Naive thymus-derived CD4-positive, alpha-beta T cell (primary cell): ENCODE measurements at regions not wholly inside any gene's neighbourhood (a gene's known extent, or its start where the extent isn't known, plus 50 kb on each side); places are given as distances from the start of the nearest gene placed in this dataset.

Experiments
- ATAC-seq: fragments of 150-1000 bp; cut with Tn5 transposase; 2 replicates; pipeline ENCODE4 v1.10.0; 2021; ENCODE audit warnings: mild to moderate bottlenecking, moderate library complexity
- CTCF ChIA-PET: fragments of 350-600 bp; sonication (Branson Sonifier 250); formaldehyde crosslinking; loops from one replicate; lab custom pipeline; 2021; ENCODE audit warnings: antibody characterized with exemption; lab: Charles Lee
- POLR2A ChIA-PET: fragments of 350-600 bp; sonication (Branson Sonifier 250); formaldehyde crosslinking; loops from one replicate; lab custom pipeline; 2021; ENCODE audit warnings: antibody characterized with exemption, inconsistent platforms; lab: Charles Lee
- DNase-seq, 9 donors: peaks; one replicate each; pipeline versions ENCODE4 v3.0.0 to v3.0.0-alpha.2; 2020 to 2022; ENCODE audit warnings: mixed read lengths in 1 of 9
- H3K27ac ChIP-seq: one replicate; pipeline ENCODE4 v1.7.0; 2013; ENCODE audit warnings: mild to moderate bottlenecking, low read depth, low read length, moderate library complexity
- H3K27me3 ChIP-seq, 2 donors: one replicate each; pipeline ENCODE4 v1.7.0; 2013; ENCODE audit warnings: low read length in 2 of 2, mild to moderate bottlenecking in 2 of 2, moderate library complexity in 2 of 2; ENCODE audit not compliant: control insufficient read depth in 2 of 2, insufficient read depth in 2 of 2
- H3K36me3 ChIP-seq, 3 experiments: 1 replicate in 2 of 3; 2 replicates in 1 of 3; pipeline ENCODE4 v1.7.0; 2013; ENCODE audit warnings: low read length in 3 of 3, mild to moderate bottlenecking in 3 of 3, moderate library complexity in 1 of 3; ENCODE audit not compliant: insufficient read depth in 3 of 3, control insufficient read depth in 2 of 3
- H3K4me1 ChIP-seq, 2 donors: one replicate each; pipeline ENCODE4 v1.7.0; 2013; ENCODE audit warnings: low read length in 2 of 2, mild to moderate bottlenecking in 2 of 2, moderate library complexity in 1 of 2; ENCODE audit not compliant: control insufficient read depth in 2 of 2, insufficient read depth in 2 of 2
- H3K4me3 ChIP-seq: 2 replicates; pipeline ENCODE4 v1.7.0; 2013; ENCODE audit warnings: mild to moderate bottlenecking, low read length
- H3K9me3 ChIP-seq, 3 experiments: 1 replicate in 2 of 3; 2 replicates in 1 of 3; pipeline ENCODE4 v1.7.0; 2013; ENCODE audit warnings: low read length in 3 of 3; ENCODE audit not compliant: control insufficient read depth in 2 of 3
- H3K27ac Mint-ChIP-seq, 9 donors: one replicate each; pipeline ENCODE4 v1.8.0; 2020 to 2022; ENCODE audit warnings: mixed read lengths in 9 of 9, mild to moderate bottlenecking in 8 of 9, moderate library complexity in 5 of 9, inconsistent platforms in 2 of 9
- H3K27me3 Mint-ChIP-seq, 5 donors: one replicate each; pipeline ENCODE4 v1.8.0; 2021 to 2022; ENCODE audit warnings: mixed read lengths in 5 of 5, mild to moderate bottlenecking in 1 of 5
- H3K36me3 Mint-ChIP-seq, 5 donors: one replicate each; pipeline ENCODE4 v1.8.0; 2020 to 2022; ENCODE audit warnings: mixed read lengths in 5 of 5, mild to moderate bottlenecking in 3 of 5, inconsistent platforms in 1 of 5
- H3K4me1 Mint-ChIP-seq, 7 donors: one replicate each; pipeline ENCODE4 v1.8.0; 2020 to 2022; ENCODE audit warnings: mixed read lengths in 7 of 7, mild to moderate bottlenecking in 3 of 7, inconsistent platforms in 1 of 7
- H3K4me3 Mint-ChIP-seq, 10 donors: one replicate each; pipeline ENCODE4 v1.8.0; 2020 to 2022; ENCODE audit warnings: mild to moderate bottlenecking in 10 of 10, mixed read lengths in 10 of 10, moderate library complexity in 6 of 10, inconsistent platforms in 2 of 10
- H3K9me3 Mint-ChIP-seq, 11 donors: one replicate each; pipeline ENCODE4 v1.8.0; 2020 to 2022; ENCODE audit warnings: mixed read lengths in 11 of 11, mild to moderate bottlenecking in 4 of 11, inconsistent platforms in 1 of 11, moderate library complexity in 1 of 11
- intact Hi-C, 2 donors: fragments of 100-400 bp; cut with micrococcal nuclease; formaldehyde crosslinking; loops; one replicate each; pipeline ENCODE4 v1.15.1; 2023

GRCh38 chr7:46942574-46942973 lies 639.3 kb downstream of the TNS3 start:
- POLR2A ChIA-PET: no interaction called here
- Histone ChIP-seq H3K27me3 (no peaks in the 10 kb centered on the region), H3K27ac (no peak overlapping the region), H3K9me3 (no peaks in the 10 kb centered on the region), H3K4me3 (no peak overlapping the region), H3K36me3 (no peaks in the 10 kb centered on the region), H3K4me1 (no peaks in the 10 kb centered on the region)
- intact Hi-C loops: no loop called here
- CTCF ChIA-PET: no interaction called here
- H3K9me3 Mint-ChIP-seq: peaks cover 0 to 10% (median 1%) of the 10 kb centered on the region in 11 donors
- no peaks in the 10 kb centered on the region for H3K36me3 Mint-ChIP-seq
- DNase-seq (no peak), ATAC-seq (no peak)
- no peaks in the 10 kb centered on the region for H3K27me3 Mint-ChIP-seq
- H3K27ac Mint-ChIP-seq: no peak overlapping the region
- no peak overlapping the region for H3K4me3 Mint-ChIP-seq
- H3K4me1 Mint-ChIP-seq: no peaks in the 10 kb centered on the region

DNA sequence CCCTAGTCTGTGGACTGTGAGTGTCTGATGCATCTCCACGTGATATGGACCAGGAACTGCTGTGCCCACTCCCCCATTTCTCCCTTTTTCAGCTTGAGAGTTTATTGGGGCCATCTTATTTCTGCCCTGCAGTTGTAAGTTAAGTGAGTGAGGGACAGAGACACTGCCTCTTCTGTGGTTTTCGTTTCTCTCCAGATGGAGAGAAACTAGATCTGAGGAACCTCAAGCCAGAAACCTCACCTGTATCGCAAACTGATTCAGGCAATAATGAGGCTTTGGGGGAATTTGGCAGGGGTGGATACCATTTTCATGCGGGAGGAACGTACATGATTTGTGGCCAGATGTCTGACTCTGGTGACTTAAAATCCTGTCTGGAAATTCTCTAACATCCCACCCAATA lies 641.7 kb downstream of the TNS3 start:
- ChIA-PET POLR2A (no interaction called here), CTCF (no interaction called here)
- Histone ChIP-seq H3K27me3 (no peaks in the 10 kb centered on the region), H3K36me3 (no peaks in the 10 kb centered on the region), H3K27ac (no peak overlapping the region), H3K9me3 (no peaks in the 10 kb centered on the region), H3K4me3 (no peak overlapping the region), H3K4me1 (no peaks in the 10 kb centered on the region)
- H3K4me3 Mint-ChIP-seq: no peak overlapping the region
- DNase-seq: no peak
- H3K27me3 Mint-ChIP-seq: no peaks in the 10 kb centered on the region
- H3K9me3 Mint-ChIP-seq: peaks cover 0 to 9% (median 3%) of the 10 kb centered on the region in 11 donors
- no peak for ATAC-seq
- intact Hi-C loops: no loop called here
- no peaks in the 10 kb centered on the region for H3K4me1 Mint-ChIP-seq
- H3K27ac Mint-ChIP-seq: no peak overlapping the region
- no peaks in the 10 kb centered on the region for H3K36me3 Mint-ChIP-seq

DNA sequence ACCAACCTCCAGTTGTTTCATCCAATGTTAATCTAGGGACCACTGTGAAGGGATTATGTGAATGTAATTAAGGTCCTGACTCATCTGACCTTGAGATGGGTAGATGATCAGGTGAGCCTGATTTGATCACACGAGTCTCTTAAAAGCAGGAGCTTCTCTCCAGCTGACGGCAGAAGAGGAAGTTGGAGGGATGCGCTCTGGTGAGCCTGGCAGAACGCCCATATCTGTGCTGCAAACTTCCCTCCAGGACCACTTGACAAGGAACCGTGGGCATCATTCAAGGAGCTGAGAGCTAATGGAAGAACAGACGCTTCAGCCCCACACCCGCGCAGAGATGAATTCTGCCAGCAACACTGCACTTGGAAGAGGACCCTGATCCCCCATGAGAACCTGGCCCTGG lies 642.4 kb downstream of the TNS3 start:
- H3K36me3 ChIP-seq: no peaks in the 10 kb centered on the region
- DNase-seq (no peak), ATAC-seq (no peak)
- no peaks in the 10 kb centered on the region for H3K27me3 Mint-ChIP-seq
- no peak overlapping the region for H3K27ac Mint-ChIP-seq
- H3K4me1 Mint-ChIP-seq: no peaks in the 10 kb centered on the region
- no peaks in the 10 kb centered on the region for H3K9me3 ChIP-seq
- POLR2A ChIA-PET: no interaction called here
- H3K4me1 ChIP-seq: no peaks in the 10 kb centered on the region
- no peaks in the 10 kb centered on the region for H3K36me3 Mint-ChIP-seq
- peaks cover 0 to 9% (median 3%) of the 10 kb centered on the region in 11 donors for H3K9me3 Mint-ChIP-seq
- H3K27ac ChIP-seq: no peak overlapping the region
- H3K4me3 Mint-ChIP-seq: no peak overlapping the region
- no peaks in the 10 kb centered on the region for H3K27me3 ChIP-seq
- CTCF ChIA-PET: no interaction called here
- intact Hi-C loops: no loop called here
- H3K4me3 ChIP-seq: no peak overlapping the region

DNA sequence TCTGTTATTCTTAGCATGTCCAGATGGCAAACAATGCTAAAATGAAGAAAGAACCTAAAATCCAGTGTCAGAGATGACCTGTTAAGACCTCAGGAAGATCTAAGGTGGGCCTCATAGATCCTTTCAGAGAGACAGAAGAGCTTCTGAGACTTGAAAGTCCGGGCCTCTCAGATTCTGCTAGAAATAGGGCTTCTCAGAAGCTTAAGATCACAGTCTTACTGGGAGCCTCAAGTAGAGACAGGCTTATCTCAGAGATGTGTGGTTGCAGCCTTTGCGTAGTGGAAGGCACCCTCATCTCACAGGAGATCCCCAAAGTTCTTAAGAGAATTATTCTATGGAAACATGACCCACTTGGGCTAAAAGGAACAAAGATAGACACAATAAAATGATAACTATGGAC lies 642.8 kb downstream of the TNS3 start:
- intact Hi-C loops: no loop called here

DNA sequence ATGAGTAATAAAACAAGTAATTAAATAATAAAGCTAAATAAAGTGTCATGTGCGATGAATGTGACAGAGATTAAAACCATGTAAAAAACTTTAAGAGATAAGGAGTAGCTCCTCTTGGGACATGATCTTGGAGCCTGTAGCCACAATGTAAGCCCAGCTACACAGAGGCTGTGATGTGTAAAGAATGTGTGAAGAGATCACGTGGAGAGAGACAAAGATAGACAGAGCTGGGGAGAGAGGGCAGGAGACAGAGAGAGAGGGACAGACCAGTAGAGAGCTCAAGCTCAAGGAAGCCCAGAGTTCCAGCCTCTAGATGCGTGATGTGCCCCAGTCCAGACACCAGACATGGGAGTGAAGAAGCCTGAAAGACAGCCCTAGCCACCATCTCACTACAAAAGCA lies 644.1 kb downstream of the TNS3 start:
- intact Hi-C loops: no loop called here
- POLR2A ChIA-PET: no interaction called here

More for the DNA sequence above, 642.8 kb downstream of the TNS3 start:
- Histone ChIP-seq H3K36me3 (no peaks in the 10 kb centered on the region), H3K27me3 (no peaks in the 10 kb centered on the region), H3K27ac (no peak overlapping the region), H3K4me1 (no peaks in the 10 kb centered on the region), H3K4me3 (no peak overlapping the region), H3K9me3 (no peaks in the 10 kb centered on the region)
- DNase-seq (no peak), ATAC-seq (no peak)
- ChIA-PET POLR2A (no interaction called here), CTCF (no interaction called here)
- Mint-ChIP-seq H3K4me1 (no peaks in the 10 kb centered on the region), H3K4me3 (no peak overlapping the region), H3K36me3 (no peaks in the 10 kb centered on the region), H3K27ac (no peak overlapping the region), H3K9me3 (peaks cover 0 to 9% (median 3%) of the 10 kb centered on the region in 11 donors), H3K27me3 (no peaks in the 10 kb centered on the region)

GRCh38 chr7:46934198-46934825 lies 647.6 kb downstream of the TNS3 start:
- Mint-ChIP-seq H3K9me3 (peaks cover 0 to 14% (median 5%) of the 10 kb centered on the region in 11 donors), H3K27ac (no peak overlapping the region), H3K27me3 (no peaks in the 10 kb centered on the region), H3K4me1 (no peaks in the 10 kb centered on the region), H3K36me3 (no peaks in the 10 kb centered on the region), H3K4me3 (no peak overlapping the region)
- Histone ChIP-seq H3K27ac (no peak overlapping the region), H3K27me3 (no peaks in the 10 kb centered on the region), H3K4me3 (no peak overlapping the region), H3K4me1 (no peaks in the 10 kb centered on the region), H3K9me3 (no peaks in the 10 kb centered on the region), H3K36me3 (no peaks in the 10 kb centered on the region)
- no peak for ATAC-seq
- POLR2A ChIA-PET: no interaction called here
- DNase-seq: no peak
- CTCF ChIA-PET: no interaction called here
- intact Hi-C loops: no loop called here

More for the DNA sequence above, 644.1 kb downstream of the TNS3 start:
- Histone ChIP-seq H3K27me3 (no peaks in the 10 kb centered on the region), H3K27ac (no peak overlapping the region), H3K4me1 (no peaks in the 10 kb centered on the region), H3K9me3 (no peaks in the 10 kb centered on the region), H3K36me3 (no peaks in the 10 kb centered on the region), H3K4me3 (no peak overlapping the region)
- H3K4me3 Mint-ChIP-seq: no peak overlapping the region
- H3K36me3 Mint-ChIP-seq: no peaks in the 10 kb centered on the region
- ATAC-seq: no peak
- DNase-seq: no peak
- H3K27ac Mint-ChIP-seq: no peak overlapping the region
- CTCF ChIA-PET: no interaction called here
- H3K4me1 Mint-ChIP-seq: no peaks in the 10 kb centered on the region
- H3K27me3 Mint-ChIP-seq: no peaks in the 10 kb centered on the region
- H3K9me3 Mint-ChIP-seq: peaks cover 0 to 9% (median 3%) of the 10 kb centered on the region in 11 donors

- CTCF ChIA-PET: no interaction called here
- intact Hi-C loops: no loop called here
- ATAC-seq (no peak), DNase-seq (no peak)
- H3K4me3 ChIP-seq: no peak overlapping the region
- H3K4me1 Mint-ChIP-seq: no peaks in the 10 kb centered on the region
- no peak overlapping the region for H3K27ac ChIP-seq
- H3K27ac Mint-ChIP-seq: no peak overlapping the region
- H3K9me3 Mint-ChIP-seq: peaks cover 0 to 14% (median 5%) of the 10 kb centered on the region in 11 donors
- no peaks in the 10 kb centered on the region for H3K9me3 ChIP-seq
- no peaks in the 10 kb centered on the region for H3K27me3 ChIP-seq
- POLR2A ChIA-PET: no interaction called here
- H3K4me1 ChIP-seq: no peaks in the 10 kb centered on the region
- no peak overlapping the region for H3K4me3 Mint-ChIP-seq
- H3K36me3 ChIP-seq: no peaks in the 10 kb centered on the region
- H3K36me3 Mint-ChIP-seq: no peaks in the 10 kb centered on the region
- no peaks in the 10 kb centered on the region for H3K27me3 Mint-ChIP-seq
Measured at GRCh38 chr7:46933596-46933995, 648.3 kb downstream of the TNS3 start.
